ENCODE measurements at regions not wholly inside any gene's neighbourhood (a gene's known extent, or its start where the extent isn't known, plus 50 kb on each side); places are given as distances from the start of the nearest gene placed in this dataset.

DNA sequence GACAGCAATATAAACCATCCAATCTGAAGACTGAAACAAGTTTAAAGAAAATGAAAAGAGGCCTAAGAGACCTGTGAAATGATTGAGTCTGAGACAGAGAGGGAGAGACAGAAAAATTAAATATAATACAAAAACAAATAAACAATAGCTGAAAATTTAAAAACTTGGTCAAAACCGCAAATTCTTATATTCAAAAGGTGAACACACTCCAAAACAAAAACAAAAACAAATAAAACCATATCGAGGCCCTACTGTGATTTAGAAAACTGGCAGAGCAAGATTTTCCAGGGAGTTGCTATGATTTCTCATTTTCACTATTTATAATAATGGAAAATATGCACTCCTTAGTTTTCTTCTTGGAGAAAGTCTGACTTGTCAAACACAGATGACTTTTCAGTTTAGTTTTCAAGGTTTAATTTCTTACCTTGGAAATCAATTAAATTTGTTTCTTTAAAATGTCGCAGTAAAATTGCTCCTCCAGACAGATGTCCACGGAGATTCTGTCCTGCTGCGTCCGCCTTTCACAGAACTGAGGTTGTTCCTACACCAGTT lies 1420.3 kb downstream of the UQCRFS1 start:
- DNase-seq (ENCODE audit: low read depth in 2 of 2) = no peak

GRCh38 chr19:27780367-27781075 lies 1432.4 kb downstream of the UQCRFS1 start:
- DNase-seq (ENCODE audit: low read depth in 2 of 2) = no peak

DNA sequence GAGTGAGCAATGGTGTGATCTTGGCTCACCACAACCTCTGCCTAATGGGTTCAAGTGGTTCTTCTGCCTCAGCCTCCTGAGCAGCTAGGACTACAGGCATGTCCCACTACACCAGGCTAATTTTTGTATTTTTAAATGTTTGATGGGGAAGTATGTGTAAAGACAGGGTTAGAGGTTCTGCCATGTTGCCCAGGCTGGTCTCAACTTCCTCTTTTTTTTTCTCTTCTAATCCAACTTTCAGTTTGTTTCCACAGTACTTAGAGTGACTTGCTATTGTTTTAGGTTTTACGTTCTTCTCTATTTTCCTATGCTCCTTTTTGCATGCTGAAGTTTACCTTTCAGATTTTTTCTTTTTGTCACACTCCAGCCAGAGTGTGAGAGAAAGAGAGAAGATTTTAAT lies 1433.0 kb downstream of the UQCRFS1 start:
- DNase-seq (ENCODE audit: low read depth in 2 of 2) = no peak

DNA sequence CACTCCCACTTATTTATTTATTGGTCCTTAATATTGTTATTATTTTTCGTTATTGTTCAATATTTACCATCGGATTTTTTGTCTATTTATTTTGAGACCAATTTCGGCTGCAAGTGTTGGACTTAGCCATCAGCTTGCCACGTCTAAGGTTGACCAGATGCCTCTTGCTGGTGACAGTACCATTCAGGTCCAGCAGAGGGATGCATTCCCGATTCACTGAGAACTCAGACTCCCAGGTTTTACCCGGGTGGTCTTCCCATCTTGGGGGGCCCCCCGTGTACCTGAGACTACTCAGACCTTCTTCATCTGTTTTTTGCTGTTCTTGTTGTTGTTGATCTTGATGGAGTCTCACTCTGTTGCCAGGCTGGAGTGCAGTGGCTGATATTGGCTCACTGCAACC lies 1435.2 kb downstream of the UQCRFS1 start:
- DNase-seq (ENCODE audit: low read depth in 2 of 2) = no peak

GRCh38 chr19:27777242-27777641 lies 1435.7 kb downstream of the UQCRFS1 start:
- DNase-seq (ENCODE audit: low read depth in 2 of 2) = no peak

DNA sequence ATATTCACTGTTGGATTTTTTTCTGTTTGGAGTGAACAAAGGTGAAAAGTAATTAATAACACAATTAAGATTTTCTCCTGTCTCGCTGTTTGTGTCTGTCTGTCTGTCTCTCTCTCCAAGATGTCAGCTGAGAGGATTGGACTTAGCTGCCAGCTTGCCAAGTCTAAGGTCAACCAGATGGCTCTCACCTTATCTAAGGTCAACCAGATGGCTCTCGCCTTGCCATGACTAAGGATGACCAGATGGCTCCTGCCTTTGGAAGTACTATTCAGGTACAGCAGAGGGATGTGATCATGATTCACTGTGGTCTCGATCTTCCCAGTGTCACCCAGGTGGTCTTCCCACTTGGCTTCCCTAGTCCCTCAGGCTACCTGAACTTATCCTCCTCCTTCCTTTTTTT lies 1436.4 kb downstream of the UQCRFS1 start:
- no peak for DNase-seq (ENCODE audit: low read depth in 2 of 2)

DNA sequence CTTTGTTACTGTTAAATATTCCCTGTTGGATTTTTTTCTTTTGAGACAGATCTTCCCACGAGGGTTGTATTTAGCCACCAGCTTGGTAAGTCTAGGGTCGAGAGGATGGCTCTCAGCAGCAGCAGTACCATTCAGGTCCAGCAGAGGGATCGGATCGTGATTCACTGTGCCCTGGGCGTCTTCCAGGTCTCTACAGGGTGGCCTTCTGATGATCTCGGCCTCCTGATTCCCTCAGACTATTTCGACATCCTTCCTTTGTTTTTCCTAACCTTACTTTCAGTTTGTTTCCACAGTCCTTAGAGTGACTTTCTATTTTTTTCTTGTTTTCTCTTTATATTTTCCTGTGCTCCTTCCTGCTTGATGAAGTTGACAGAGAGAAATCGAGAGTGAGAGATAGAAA lies 1436.9 kb downstream of the UQCRFS1 start:
- DNase-seq (ENCODE audit: low read depth in 2 of 2) = no peak

GRCh38 chr19:27775395-27775794 lies 1437.6 kb downstream of the UQCRFS1 start:
- no peak for DNase-seq (ENCODE audit: low read depth in 2 of 2)

- no peak for DNase-seq (ENCODE audit: low read depth in 2 of 2)
Measured at GRCh38 chr19:27774827-27775226, 1438.1 kb downstream of the UQCRFS1 start.

- DNase-seq (ENCODE audit: low read depth in 2 of 2) = no peak
Measured at GRCh38 chr19:27774337-27774736, 1438.6 kb downstream of the UQCRFS1 start.

DNA sequence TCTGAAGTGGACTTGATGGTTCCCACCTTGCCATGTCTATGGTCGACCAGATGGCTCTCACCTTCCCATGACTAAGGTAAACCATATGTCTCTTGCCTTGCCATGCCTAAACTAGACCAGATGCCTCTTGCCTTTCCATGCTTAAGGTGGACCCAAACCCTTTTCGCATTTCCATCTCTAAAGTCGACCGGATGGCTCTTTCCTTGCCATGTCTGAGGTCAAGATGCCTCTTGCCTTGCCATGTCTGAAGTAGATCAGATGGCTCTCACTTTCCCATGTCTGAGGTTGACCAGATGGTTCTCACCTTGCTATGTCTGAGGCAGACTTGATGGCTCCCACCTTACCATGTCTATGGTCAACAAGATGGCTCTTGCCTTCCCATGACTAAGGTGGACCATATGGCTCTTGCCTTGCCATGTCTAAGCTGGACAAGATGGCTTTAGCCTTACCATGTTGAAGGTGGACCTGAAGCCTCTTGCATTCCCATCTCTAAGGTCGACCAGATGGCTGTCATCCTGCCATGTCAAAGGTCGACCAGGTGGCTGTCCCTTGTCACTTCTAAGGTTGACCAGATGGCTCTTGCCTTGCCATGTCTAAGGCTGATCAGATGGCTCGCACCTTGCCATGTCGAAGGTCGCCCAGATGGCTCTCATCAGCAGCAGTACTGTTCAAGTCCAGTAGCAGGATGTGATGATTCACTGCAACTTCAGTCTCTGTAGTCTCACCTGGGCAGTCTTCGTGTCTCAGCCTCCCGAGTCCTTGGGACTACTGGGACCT lies 1439.4 kb downstream of the UQCRFS1 start:
- no peak for DNase-seq (ENCODE audit: low read depth in 2 of 2)

DNA sequence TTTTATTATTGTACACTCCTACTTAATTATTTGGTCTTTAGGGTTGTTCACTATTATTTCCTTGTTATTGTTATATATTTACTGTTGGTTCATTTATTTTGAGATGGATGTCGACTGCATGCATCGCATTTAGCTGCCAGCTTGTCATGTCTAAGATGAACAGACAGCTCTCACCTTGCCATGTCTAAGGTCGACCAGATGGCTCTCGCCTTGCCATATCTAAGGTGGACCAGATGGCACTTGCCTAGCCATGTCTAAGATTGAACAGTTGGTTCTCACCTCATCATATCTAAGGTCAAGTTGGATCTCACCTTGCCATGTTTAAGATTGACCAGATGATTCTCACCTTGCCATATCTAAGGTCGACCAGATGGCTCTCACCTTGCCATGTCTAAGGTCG lies 1440.9 kb downstream of the UQCRFS1 start:
- DNase-seq (ENCODE audit: low read depth in 2 of 2) = no peak

- DNase-seq (ENCODE audit: low read depth in 2 of 2) = no peak
Measured at GRCh38 chr19:27770095-27770494, 1442.9 kb downstream of the UQCRFS1 start.

GRCh38 chr19:27767234-27767633 lies 1445.7 kb downstream of the UQCRFS1 start:
- no peak for DNase-seq (ENCODE audit: low read depth in 2 of 2)

- DNase-seq (ENCODE audit: low read depth in 2 of 2) = no peak
Measured at GRCh38 chr19:27765912-27766725, 1446.8 kb downstream of the UQCRFS1 start.

DNA sequence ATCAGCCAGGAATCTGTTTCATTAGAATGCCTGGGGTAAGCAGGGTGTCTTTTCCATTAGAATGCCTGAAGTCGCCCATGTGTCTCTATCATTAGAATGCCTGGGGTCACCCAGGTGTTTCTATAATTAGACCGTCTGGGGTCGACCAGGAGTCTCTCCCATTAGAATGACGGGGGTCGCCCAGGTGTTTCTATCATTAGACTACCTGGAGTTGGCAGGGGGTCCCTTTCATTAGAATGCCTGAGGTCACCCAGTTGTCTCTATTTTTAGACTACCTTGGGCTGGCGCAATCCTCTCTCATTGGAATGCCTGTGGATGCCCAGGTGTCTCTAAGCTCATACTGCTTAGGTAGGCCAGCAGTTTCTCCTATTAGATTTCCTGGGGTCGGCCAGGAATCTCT lies 1447.6 kb downstream of the UQCRFS1 start:
- DNase-seq (ENCODE audit: low read depth in 2 of 2) = no peak

- no peak for DNase-seq (ENCODE audit: low read depth in 2 of 2)
Measured at GRCh38 chr19:27764186-27764804, 1448.7 kb downstream of the UQCRFS1 start.

- DNase-seq (ENCODE audit: low read depth in 2 of 2) = no peak
Measured at GRCh38 chr19:27762933-27763332, 1450.0 kb downstream of the UQCRFS1 start.

GRCh38 chr19:27759896-27760295 lies 1453.1 kb downstream of the UQCRFS1 start:
- no peak for DNase-seq (ENCODE audit: low read depth in 2 of 2)

GRCh38 chr19:27758626-27759505 lies 1454.1 kb downstream of the UQCRFS1 start:
- DNase-seq (ENCODE audit: low read depth in 2 of 2) = no peak

DNA sequence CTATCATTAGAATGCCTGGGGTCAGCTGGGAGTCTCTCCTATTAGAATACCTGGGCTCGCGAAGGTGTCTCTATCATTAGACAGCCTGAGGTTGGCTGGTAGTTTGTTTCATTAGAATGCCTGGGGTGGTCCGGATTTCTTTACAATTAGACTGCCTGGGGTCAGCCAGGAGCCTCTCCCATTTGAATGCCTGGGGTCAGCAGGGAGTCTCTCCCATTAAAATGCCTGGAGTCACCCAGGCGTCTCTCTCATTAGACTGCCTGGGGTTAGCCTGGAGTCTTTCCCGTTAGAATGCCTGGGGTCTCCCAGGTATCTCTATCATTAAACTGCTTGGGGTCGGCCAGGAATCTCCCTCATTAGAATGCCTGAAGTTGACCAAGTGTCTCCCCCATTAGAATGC lies 1458.3 kb downstream of the UQCRFS1 start:
- no peak for DNase-seq (ENCODE audit: low read depth in 2 of 2)
